DMS53 treated with DMSO at 0.1 percent for 48 hours (cell line): ENCODE measurements at regions not wholly inside any gene's neighbourhood (a gene's known extent, or its start where the extent isn't known, plus 50 kb on each side); places are given as distances from the start of the nearest gene placed in this dataset.

Source experiments
- DNase-seq: peaks from one replicate; lab custom pipeline; 2025; ENCODE audit not compliant: unreplicated experiment; lab: John Stamatoyannopoulos, UW

- DNase-seq: no peak
Measured at GRCh38 chr4:178347111-178347510, 904.9 kb upstream of the AGA start.

- DNase-seq: no peak
Measured at GRCh38 chr4:178349601-178350000, 907.4 kb upstream of the AGA start.

DNA sequence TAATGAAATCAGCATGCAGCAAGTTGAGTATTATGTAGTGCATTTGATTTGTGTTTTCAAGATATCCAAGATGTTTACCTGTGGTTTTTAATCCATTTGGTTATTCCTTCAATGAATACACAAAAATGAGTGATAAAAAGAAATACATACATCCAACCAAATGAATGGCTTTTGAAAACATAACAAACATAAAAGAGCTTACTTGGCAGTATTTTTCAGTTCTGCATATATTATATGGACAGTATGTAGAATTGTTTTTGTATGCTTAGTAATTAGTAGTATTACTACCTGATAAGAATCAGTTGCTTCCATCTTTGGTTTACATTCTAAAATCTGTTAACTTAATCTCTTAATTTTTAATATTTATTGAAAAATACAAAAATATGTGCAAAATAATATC, 908.9 kb upstream of the AGA start:
- DNase-seq: no peak

GRCh38 chr4:178356725-178357124, 914.5 kb upstream of the AGA start:
- no peak for DNase-seq

- DNase-seq: no peak
Measured at GRCh38 chr4:178385481-178385880, 943.2 kb upstream of the AGA start.

DNA sequence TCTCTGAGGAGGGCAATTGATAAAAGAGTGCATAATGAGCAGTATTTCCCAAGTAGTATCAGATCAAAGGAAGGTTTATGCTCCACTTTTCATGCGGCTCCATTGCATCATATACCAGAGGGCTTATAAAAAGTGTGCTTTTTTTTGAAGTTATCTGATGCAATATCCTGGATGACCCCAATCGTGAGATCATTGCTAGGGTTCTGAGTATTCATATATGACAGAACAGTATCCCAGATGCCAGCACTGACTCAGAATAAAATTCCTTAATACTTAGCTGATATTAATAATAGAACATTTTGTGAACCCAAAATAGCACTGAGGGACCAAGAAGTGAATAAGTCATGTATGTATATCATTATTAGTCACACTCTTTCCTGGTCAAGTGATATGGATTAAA, 945.5 kb upstream of the AGA start:
- no peak for DNase-seq

DNA sequence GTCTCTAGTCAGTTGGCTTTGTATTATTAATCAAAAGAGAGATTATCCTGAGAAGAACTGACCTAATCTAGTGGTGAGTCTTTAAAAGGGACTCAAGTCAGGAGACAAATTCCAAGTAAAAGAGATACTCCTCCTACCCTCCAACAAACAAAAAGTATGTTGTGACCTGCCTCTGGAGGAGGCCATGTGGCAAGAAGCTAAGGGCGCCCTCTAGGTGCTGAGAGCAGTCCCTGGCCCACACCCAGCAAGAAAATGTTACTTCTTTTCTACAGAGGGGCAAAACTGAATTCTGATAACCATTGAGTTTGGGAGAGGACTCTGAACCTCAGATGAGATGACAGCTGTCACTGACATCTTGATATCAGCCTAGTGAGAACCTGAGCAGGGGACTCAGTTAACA, 953.6 kb upstream of the AGA start:
- DNase-seq: no peak

DNA sequence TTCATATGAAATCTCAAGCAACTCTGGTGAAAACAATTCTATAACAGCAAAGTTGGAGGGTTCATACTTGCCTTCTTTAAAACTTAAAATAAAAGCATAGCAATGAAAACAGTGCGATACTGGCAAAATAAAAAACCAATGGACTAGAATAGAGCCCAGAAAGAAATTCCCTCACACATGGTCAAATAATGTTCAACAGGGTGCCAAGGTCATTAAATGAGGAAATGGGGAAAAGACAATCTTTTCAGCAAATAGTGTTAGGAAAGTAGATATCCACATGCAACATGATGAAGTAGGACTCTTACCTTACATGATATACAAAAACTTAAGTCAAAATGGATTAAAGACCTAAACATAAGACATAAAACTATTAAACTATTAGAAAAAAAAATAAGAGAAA, 970.2 kb upstream of the AGA start:
- DNase-seq: no peak

- DNase-seq: peak; percentile 37
Measured at GRCh38 chr4:178414042-178414441, 971.8 kb upstream of the AGA start.

GRCh38 chr4:178414881-178415446, 972.7 kb upstream of the AGA start:
- no peak for DNase-seq

DNA sequence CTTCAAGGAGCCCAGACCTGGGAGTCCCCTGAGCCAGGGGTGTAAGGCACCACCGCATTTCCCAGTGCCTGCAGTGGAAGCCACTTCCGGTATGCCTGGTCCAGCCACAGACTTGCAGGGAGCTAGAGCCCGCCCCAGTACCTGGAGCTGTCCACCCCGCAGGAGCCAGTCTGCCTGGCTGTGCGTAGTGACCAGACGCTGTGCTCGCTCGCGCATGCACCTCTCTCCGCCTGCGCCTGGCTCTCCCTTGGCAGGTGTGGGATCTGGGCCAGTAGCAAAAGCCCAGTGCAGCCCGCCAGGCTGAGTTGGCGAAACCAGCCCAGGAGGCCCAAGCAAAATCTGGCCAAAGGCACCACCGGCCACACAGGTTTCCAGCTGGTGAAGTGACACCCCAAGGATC, 973.7 kb upstream of the AGA start:
- peak; percentile 58 for DNase-seq

- DNase-seq: no peak
Measured at GRCh38 chr4:178423366-178423765, 981.1 kb upstream of the AGA start.

- DNase-seq: no peak
Measured at GRCh38 chr4:178426871-178427270, 984.6 kb upstream of the AGA start.

DNA sequence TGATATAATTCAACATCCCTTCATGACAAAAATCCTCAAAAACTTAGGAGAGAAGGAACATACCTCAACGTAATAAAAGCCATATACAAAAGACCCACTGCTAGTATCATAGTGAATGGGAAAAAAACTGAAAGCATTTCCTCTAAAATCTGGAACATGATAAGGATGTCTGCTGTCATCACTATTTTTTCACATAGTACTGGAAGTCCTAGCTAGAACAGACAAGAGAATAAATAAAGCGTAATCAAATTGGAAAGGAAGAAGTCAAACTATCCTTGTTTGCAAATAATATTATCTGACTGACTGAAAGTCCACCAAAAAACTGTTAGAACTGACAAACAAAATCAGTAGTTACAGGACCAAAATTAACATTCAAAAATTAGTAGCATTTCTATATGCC, 985.4 kb upstream of the AGA start:
- no peak for DNase-seq

GRCh38 chr4:178448372-178449035, 1006.3 kb upstream of the AGA start:
- DNase-seq: no peak

GRCh38 chr4:178450614-178451013, 1008.4 kb upstream of the AGA start:
- no peak for DNase-seq

DNA sequence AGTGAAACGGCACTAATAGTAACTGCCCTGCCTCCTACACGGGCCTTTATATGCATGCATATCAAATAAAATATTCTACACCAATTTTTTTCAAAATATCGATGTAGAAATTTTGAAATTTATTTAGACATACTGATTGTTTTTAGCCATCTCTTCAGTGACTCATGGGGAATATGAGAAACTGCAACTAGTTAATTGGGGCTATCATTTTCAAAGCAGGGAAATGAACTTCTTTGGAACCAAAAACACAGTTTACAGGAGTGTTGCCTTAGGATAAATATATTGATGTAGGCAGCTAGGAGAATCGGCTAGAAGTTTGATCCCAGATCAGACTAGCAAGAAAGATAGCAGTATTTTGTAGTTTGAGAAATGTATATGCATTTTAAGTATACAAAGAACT, 1010.8 kb upstream of the AGA start:
- DNase-seq: no peak

- DNase-seq: no peak
Measured at GRCh38 chr4:178457286-178457685, 1015.0 kb upstream of the AGA start.

GRCh38 chr4:178462710-178463109, 1020.5 kb upstream of the AGA start:
- DNase-seq: peak; percentile 44

GRCh38 chr4:178463747-178464146, 1021.5 kb upstream of the AGA start:
- no peak for DNase-seq

DNA sequence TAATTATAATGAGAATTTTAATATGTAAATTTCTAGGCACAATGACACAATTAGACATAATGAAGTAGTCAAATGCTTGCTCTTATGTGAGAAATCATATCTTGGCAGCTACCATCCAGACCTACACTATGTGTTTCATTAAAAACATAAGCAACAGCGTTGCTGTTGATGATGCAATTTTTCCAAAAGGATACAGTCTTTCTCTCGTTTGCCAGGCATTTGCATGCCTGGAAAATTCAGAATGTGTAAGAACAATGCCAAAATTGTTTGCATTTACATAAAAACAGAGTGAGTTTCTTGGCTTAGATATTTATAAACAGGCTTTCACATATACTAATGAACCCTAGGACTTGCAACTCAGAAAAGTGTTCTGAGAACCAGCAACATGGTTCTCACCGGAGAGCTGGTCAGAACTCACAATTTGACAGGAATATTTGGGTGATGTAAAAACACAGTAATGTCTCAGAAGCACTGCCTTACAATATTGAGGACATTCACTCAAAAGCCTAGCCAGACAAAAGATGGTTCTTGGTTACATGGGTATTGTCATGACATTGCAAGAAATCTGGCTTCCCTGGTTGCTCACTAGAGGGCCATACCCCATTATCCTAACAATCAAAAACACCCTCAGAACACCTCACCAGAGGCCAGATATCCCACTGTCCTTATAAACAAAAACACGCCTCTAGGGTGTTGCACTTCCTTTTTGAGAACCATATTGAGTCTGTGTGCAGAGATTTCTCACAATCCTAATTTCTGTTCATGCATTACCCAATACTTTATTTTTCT, 1029.0 kb upstream of the AGA start:
- DNase-seq: no peak

DNA sequence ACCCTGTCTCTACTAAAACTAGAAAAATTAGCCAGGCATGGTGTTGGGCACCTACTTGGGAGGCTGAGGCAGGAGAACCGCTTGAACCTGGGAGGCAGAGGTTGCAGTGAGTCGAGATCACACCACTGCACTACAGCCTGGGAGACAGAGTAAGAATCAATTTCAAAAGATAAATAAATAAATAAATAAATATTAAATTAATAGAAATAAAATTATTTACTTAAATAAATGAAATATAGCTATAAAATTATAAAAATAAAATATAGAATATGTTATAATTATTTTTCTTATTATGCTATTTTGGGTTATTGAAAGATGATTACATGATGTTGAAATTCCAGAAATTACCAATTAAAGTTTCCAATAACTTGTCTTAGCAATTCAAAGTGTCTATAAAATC, 1029.8 kb upstream of the AGA start:
- no peak for DNase-seq
